HepG2 (cell line): ENCODE measurements at regions not wholly inside any gene's neighbourhood (a gene's known extent, or its start where the extent isn't known, plus 50 kb on each side); places are given as distances from the start of the nearest gene placed in this dataset.

Experiments
- ATAC-seq: fragments of 200-7000 bp; cut with Tn5 transposase; 3 replicates; pipeline ENCODE4 v1.9.1; 2020; ENCODE audit warnings: mild to moderate bottlenecking, moderate library complexity
- BruUV-seq: library from RNA; stranded (reverse); fragments of 400-500 nt; replicated peaks from 2 replicates; lab custom pipeline; 2021; lab: Mats Ljungman, UMichigan
- CTCF ChIA-PET: fragments of 300-600 bp; formaldehyde crosslinking; extraction: SDS; loops from one replicate; lab custom pipeline; 2021; ENCODE audit warnings: low total read pairs, inconsistent platforms, low intra/inter-chr PET ratio; lab: Yijun Ruan, JAX
- POLR2A ChIA-PET: fragments of 350-600 bp; sonication (Branson Sonifier 250); formaldehyde crosslinking; loops from one replicate; lab custom pipeline; 2020; ENCODE audit warnings: antibody characterized with exemption, inconsistent platforms; lab: Yijun Ruan, JAX
- DNase-seq: peaks from one replicate; pipeline ENCODE4 v3.0.0-alpha.2; 2015; ENCODE audit warnings: low spot score
- FAIRE-seq: peaks from 3 replicates; lab custom pipeline; 2011; peaks lifted over from hg19 to GRCh38; lab: Jason Lieb, UNC
- H2AFZ ChIP-seq: one replicate; pipeline ENCODE4 v1.6.1; 2011; ENCODE audit warnings: low read length, inconsistent platforms
- H3K27ac ChIP-seq: fragments of 300-600 bp; 3 replicates; pipeline ENCODE4 v1.8.0; 2011; ENCODE audit warnings: mixed run types, mild to moderate bottlenecking, mixed read lengths, low read length, inconsistent platforms; ENCODE audit not compliant: insufficient read depth; ENCODE audit errors: extremely low read length
- H3K27me3 ChIP-seq, 2 experiments: fragments of 200-600 bp in 1 of 2; 2 replicates in 1 of 2; 3 replicates in 1 of 2; pipeline versions ENCODE4 v1.6.0 to v1.8.0; 2011; ENCODE audit warnings: low read length in 2 of 2, mild to moderate bottlenecking in 2 of 2, moderate library complexity in 2 of 2, inconsistent platforms in 1 of 2; ENCODE audit not compliant: insufficient read depth in 2 of 2, control insufficient read depth in 1 of 2
- H3K36me3 ChIP-seq, 2 experiments: fragments of 200-600 bp in 1 of 2; replicated peaks in 1 of 2; 2 replicates in 1 of 2; 3 replicates in 1 of 2; pipeline versions ENCODE4 v1.5.1 to v1.8.0; 2011; ENCODE audit warnings: low read length in 2 of 2, inconsistent platforms in 1 of 2; ENCODE audit not compliant: insufficient read depth in 2 of 2, control insufficient read depth in 1 of 2
- H3K4me1 ChIP-seq: 2 replicates; pipeline ENCODE4 v1.5.1; 2012; ENCODE audit warnings: low read length, inconsistent platforms; ENCODE audit not compliant: insufficient read depth
- H3K4me2 ChIP-seq: 2 replicates; pipeline ENCODE4 v1.6.0; 2011; ENCODE audit warnings: low read depth, low read length, inconsistent platforms
- H3K4me3 ChIP-seq, 3 experiments: fragments of 200-600 bp in 1 of 3; sonication (generic), shearing (Covaris generic) in 1 of 3; replicated peaks in 1 of 3; 2 replicates each; pipeline ENCODE4 v1.5.1; 2011 to 2016; ENCODE audit warnings: low read length in 3 of 3, inconsistent platforms in 2 of 3, low read depth in 2 of 3, mild to moderate bottlenecking in 2 of 3, control low read depth in 1 of 3, mixed read lengths in 1 of 3; ENCODE audit not compliant: insufficient read depth in 1 of 3
- H3K79me2 ChIP-seq: one replicate; pipeline ENCODE4 v1.6.1; 2011; ENCODE audit warnings: low read length, inconsistent platforms; ENCODE audit not compliant: insufficient read depth
- H3K9ac ChIP-seq: 2 replicates; pipeline ENCODE4 v1.6.0; 2011; ENCODE audit warnings: mild to moderate bottlenecking, low read depth, low read length, inconsistent platforms; ENCODE audit not compliant: insufficient read depth
- H3K9me3 ChIP-seq: 2 replicates; pipeline ENCODE4 v1.5.1; 2012; ENCODE audit warnings: mild to moderate bottlenecking, low read length
- H4K20me1 ChIP-seq: 2 replicates; pipeline ENCODE4 v1.6.0; 2011; ENCODE audit warnings: inconsistent platforms, mild to moderate bottlenecking, low read length, moderate library complexity; ENCODE audit not compliant: insufficient read depth
- BCL3 ChIP-seq: sonication (generic); formaldehyde crosslinking; IDR thresholded peaks from 2 replicates; pipeline ENCODE4 v1.5.1; 2020; ENCODE audit warnings: mild to moderate bottlenecking, missing genetic modification reagents, moderate library complexity
- DBP ChIP-seq: sonication (generic); formaldehyde crosslinking; IDR thresholded peaks from 2 replicates; pipeline ENCODE4 v1.4.0; 2020; ENCODE audit warnings: missing genetic modification reagents; ENCODE audit errors: not compliant biosample characterization
- ETS1 ChIP-seq: sonication (generic); formaldehyde crosslinking; IDR thresholded peaks from 2 replicates; pipeline ENCODE4 v1.4.0; 2020; ENCODE audit warnings: missing genetic modification reagents
- KLF12 ChIP-seq: sonication (generic); formaldehyde crosslinking; IDR thresholded peaks from 2 replicates; pipeline ENCODE4 v1.4.0; 2020; ENCODE audit warnings: missing genetic modification reagents, borderline replicate concordance
- LBX2 ChIP-seq: sonication (generic); formaldehyde crosslinking; IDR thresholded peaks from 2 replicates; pipeline ENCODE4 v1.5.0; 2020; ENCODE audit warnings: missing genetic modification reagents, mild to moderate bottlenecking, borderline replicate concordance
- MAFG ChIP-seq: sonication (generic); formaldehyde crosslinking; IDR thresholded peaks from 2 replicates; pipeline ENCODE4 v1.5.1; 2020; ENCODE audit warnings: mild to moderate bottlenecking, missing genetic modification reagents
- MEIS1 ChIP-seq: sonication (generic); formaldehyde crosslinking; IDR thresholded peaks from 2 replicates; pipeline ENCODE4 v1.9.0; 2021; ENCODE audit warnings: mild to moderate bottlenecking, missing genetic modification reagents, moderate library complexity, borderline replicate concordance
- NFIB ChIP-seq: sonication (generic); formaldehyde crosslinking; IDR thresholded peaks from 2 replicates; pipeline ENCODE4 v1.9.0; 2021; ENCODE audit warnings: missing genetic modification reagents, mild to moderate bottlenecking, borderline replicate concordance
- NPAS2 ChIP-seq: sonication (generic); formaldehyde crosslinking; IDR thresholded peaks from 2 replicates; pipeline ENCODE4 v1.8.0; 2022; ENCODE audit warnings: mild to moderate bottlenecking, missing genetic modification reagents, borderline replicate concordance
- PITX1 ChIP-seq: sonication (generic); formaldehyde crosslinking; IDR thresholded peaks from 2 replicates; pipeline ENCODE4 v1.5.1; 2020; ENCODE audit warnings: mild to moderate bottlenecking, missing genetic modification reagents
- SMAD1 ChIP-seq: sonication (generic); formaldehyde crosslinking; IDR thresholded peaks from 2 replicates; pipeline ENCODE4 v1.4.0; 2020; ENCODE audit warnings: missing genetic modification reagents, low read depth, mild to moderate bottlenecking, borderline replicate concordance
- YEATS2 ChIP-seq: sonication (generic); formaldehyde crosslinking; IDR thresholded peaks from 2 replicates; pipeline ENCODE4 v1.4.0; 2020; ENCODE audit warnings: missing genetic modification reagents, borderline replicate concordance
- ZC3H4 ChIP-seq: sonication (generic); formaldehyde crosslinking; IDR thresholded peaks from 2 replicates; pipeline ENCODE4 v1.4.0; 2020; ENCODE audit warnings: missing genetic modification reagents, borderline replicate concordance
- ZMYM3 ChIP-seq: sonication (generic); formaldehyde crosslinking; IDR thresholded peaks from 2 replicates; pipeline ENCODE4 v1.5.1; 2020; ENCODE audit warnings: mild to moderate bottlenecking, missing genetic modification reagents
- ZNF12 ChIP-seq: sonication (generic); formaldehyde crosslinking; IDR thresholded peaks from 2 replicates; pipeline ENCODE4 v1.5.0; 2020; ENCODE audit warnings: missing genetic modification reagents
- ZNF367 ChIP-seq: sonication (generic); formaldehyde crosslinking; IDR thresholded peaks from 2 replicates; pipeline ENCODE4 v1.4.0; 2020; ENCODE audit warnings: missing genetic modification reagents, borderline replicate concordance
- ZNF547 ChIP-seq: sonication (generic); formaldehyde crosslinking; IDR thresholded peaks from 2 replicates; pipeline ENCODE4 v1.5.1; 2020; ENCODE audit warnings: mild to moderate bottlenecking, missing genetic modification reagents
- ZNF879 ChIP-seq: sonication (generic); formaldehyde crosslinking; IDR thresholded peaks from 2 replicates; pipeline ENCODE4 v1.8.1; 2023; ENCODE audit warnings: missing genetic modification reagents
- ZNF883 ChIP-seq: sonication (generic); formaldehyde crosslinking; IDR thresholded peaks from 2 replicates; pipeline ENCODE4 v1.5.1; 2020; ENCODE audit warnings: mild to moderate bottlenecking, missing genetic modification reagents; ENCODE audit errors: not compliant biosample characterization
- ZSCAN12 ChIP-seq: sonication (generic); formaldehyde crosslinking; IDR thresholded peaks from 2 replicates; pipeline ENCODE4 v1.9.0; 2021; ENCODE audit warnings: mild to moderate bottlenecking, missing genetic modification reagents
- WGBS: methylation state at CpG from one replicate; pipeline ENCODE4 v1.1.6; 2017; ENCODE audit warnings: low lambda C conversion rate; 5-methylcytosine and 5-hydroxymethylcytosine counted together
- in situ Hi-C: cut with HindIII; loops from 2 replicates; pipeline ENCODE4 v1.10.0; 2017; ENCODE audit warnings: low pct_unique_long_range_greater_than_20kb; ENCODE audit not compliant: extremely low pct_ligation_motif_present
- intact Hi-C: fragments of 100-400 bp; cut with micrococcal nuclease; formaldehyde crosslinking; loops from one replicate; pipeline ENCODE4 v1.10.0; 2022; ENCODE audit not compliant: unreplicated experiment

- no peak overlapping the region for H3K4me3 ChIP-seq
- no peaks in the 10 kb centered on the region for H3K4me1 ChIP-seq
- in situ Hi-C loops (loop anchor here (10.0 kb wide), 1 partner anchor 193 kb away; no protein-coding TSS in a partner anchor), intact Hi-C loops (no loop called here)
- no peak overlapping the region for H3K4me2 ChIP-seq
- H3K79me2 ChIP-seq: no peaks in the 10 kb centered on the region
- CTCF ChIA-PET: no interaction called here
- BruUV-seq: no TSS peak
- ATAC-seq (no peak), DNase-seq (no peak), FAIRE-seq (no peak)
- H3K36me3 ChIP-seq: no peaks in the 10 kb centered on the region
- POLR2A ChIA-PET: no interaction called here
- H3K27ac ChIP-seq: no peak overlapping the region
- no peaks in the 10 kb centered on the region for H3K9me3 ChIP-seq
- no peak overlapping the region for H2AFZ ChIP-seq
- peaks cover 0 to 2% of the 10 kb centered on the region in 2 experiments; a peak in 2 of 5 replicates for H3K27me3 ChIP-seq
- H3K9ac ChIP-seq: no peak overlapping the region
- TF ChIP-seq BCL3 (CRISPR knock-in tag) (no peak), ZNF12 (CRISPR knock-in tag) (no peak), ZNF883 (no peak), NPAS2 (CRISPR knock-in tag) (no peak), YEATS2 (CRISPR knock-in tag) (no peak), DBP (CRISPR knock-in tag) (no peak), PITX1 (CRISPR knock-in tag) (no peak), ZNF547 (no peak), KLF12 (no peak), MEIS1 (no peak), SMAD1 (CRISPR knock-in tag) (no peak), ZSCAN12 (no peak), LBX2 (no peak), ZMYM3 (CRISPR knock-in tag) (no peak), MAFG (CRISPR knock-in tag) (no peak), NFIB (no peak), ETS1 (CRISPR knock-in tag) (no peak), ZC3H4 (CRISPR knock-in tag) (no peak), ZNF367 (CRISPR knock-in tag) (no peak), ZNF879 (CRISPR knock-in tag) (no peak)
- 0% methylated on average over 4 of the region's 4 CpGs for WGBS
- no peaks in the 10 kb centered on the region for H4K20me1 ChIP-seq
Observed at GRCh38 chr7:25381818-25382589, 153.7 kb upstream of the NPVF start.
